Pancreas (tissue), 10 donors: ENCODE measurements at regions not wholly inside any gene's neighbourhood (a gene's known extent, or its start where the extent isn't known, plus 50 kb on each side); places are given as distances from the start of the nearest gene placed in this dataset.

Experiments
- ATAC-seq, 4 donors: fragments of 200-7000 bp; cut with Tn5 transposase; one replicate each; pipeline versions ENCODE4 v1.8.0 to v1.9.1; 2020; ENCODE audit warnings: mild to moderate bottlenecking in 4 of 4, moderate library complexity in 4 of 4
- DNase-seq, 6 donors: peaks; one replicate each; pipeline ENCODE4 v3.0.0-alpha.2; 2020
- FAIRE-seq: peaks from 2 replicates; lab custom pipeline; 2012; peaks lifted over from hg19 to GRCh38; lab: Jason Lieb, UNC
- H3K27ac ChIP-seq, 4 donors: fragments of 200-600 bp; sonication (generic); 1 replicate in 3 of 4; 2 replicates in 1 of 4; pipeline versions ENCODE4 v1.5.0 to v1.8.0; 2020
- H3K27me3 ChIP-seq, 4 donors: fragments of 200-600 bp; one replicate each; pipeline ENCODE4 v1.8.0; 2021
- H3K36me3 ChIP-seq, 3 donors: fragments of 200-600 bp; sonication (generic) in 1 of 3; one replicate each; pipeline versions ENCODE4 v1.5.0 to v1.8.0; 2020 to 2021
- H3K4me1 ChIP-seq, 3 donors: fragments of 200-600 bp; one replicate each; pipeline ENCODE4 v1.8.0; 2021
- H3K4me3 ChIP-seq, 4 donors: fragments of 200-600 bp; sonication (generic) in 2 of 4; one replicate each; pipeline versions ENCODE4 v1.5.0 to v1.8.0; 2020 to 2021
- H3K9me3 ChIP-seq, 4 donors: fragments of 200-600 bp; one replicate each; pipeline ENCODE4 v1.8.0; 2021
- WGBS, 2 donors: extraction: QIAGEN DNeasy Blood & Tissue Kit; methylation state at CpG; one replicate each; pipeline ENCODE4 v1.1.7; 2013; 5-methylcytosine and 5-hydroxymethylcytosine counted together
- intact Hi-C, 3 donors: fragments of 100-400 bp; cut with DNase I; formaldehyde crosslinking; loops; one replicate each; pipeline versions ENCODE4 v1.11.1 to v1.14.2; 2022
- TF ChIP-seq, protein P1 (sequence below), 4 donors: fragments of 200-600 bp; sonication (generic) in 3 of 4; IDR thresholded peaks; one replicate each; pipeline versions ENCODE4 v1.5.0 to v1.8.0; 2021; ENCODE audit warnings: antibody characterized with exemption in 4 of 4
- donor health status: healthy with polysubstance abuse.
- donor health status: DM: no; HTN: no; CAD: no; lungs with moderate emphysema.
- donor health status: DM: no; HTN: no; CAD: no.
- donor health status: control.
- donor health status: control.
- donor health status: Bipolar disorder and iron deficiency.
- donor health status: DM: yes; HTN: yes; CAD: no.
- donor health status: DM: no; HTN: no; CAD: no.
- donor health status: DM: no; HTN: no; CAD: no.
- donor health status: DM: yes; HTN: yes; CAD: no.

DNA sequence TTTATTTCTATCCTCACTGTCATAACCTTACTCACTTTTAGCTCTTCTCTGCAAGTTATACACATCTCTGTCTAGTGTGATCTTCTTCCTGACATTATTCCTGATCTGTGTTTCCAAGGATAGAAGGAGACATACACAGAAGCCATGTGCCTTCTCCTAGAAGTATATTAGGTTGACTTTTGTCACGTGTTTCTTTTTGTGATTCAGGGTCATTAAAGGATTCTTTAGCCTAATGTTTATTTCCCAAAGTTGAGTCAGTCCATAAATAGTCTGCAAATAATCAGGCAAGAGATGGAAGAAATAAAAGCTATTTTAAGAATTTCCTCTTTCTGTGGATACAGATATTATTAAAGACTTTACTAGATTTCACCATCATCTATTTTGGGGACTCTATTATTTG, 214.1 kb upstream of the GOT2 start:
- WGBS, 2 donors: 42 to 59% methylated on average over 1 of the region's 1 CpG
- no peaks in the 10 kb centered on the region for H3K27me3 ChIP-seq
- H3K4me3 ChIP-seq: no peak overlapping the region
- TF ChIP-seq, protein P1, sequence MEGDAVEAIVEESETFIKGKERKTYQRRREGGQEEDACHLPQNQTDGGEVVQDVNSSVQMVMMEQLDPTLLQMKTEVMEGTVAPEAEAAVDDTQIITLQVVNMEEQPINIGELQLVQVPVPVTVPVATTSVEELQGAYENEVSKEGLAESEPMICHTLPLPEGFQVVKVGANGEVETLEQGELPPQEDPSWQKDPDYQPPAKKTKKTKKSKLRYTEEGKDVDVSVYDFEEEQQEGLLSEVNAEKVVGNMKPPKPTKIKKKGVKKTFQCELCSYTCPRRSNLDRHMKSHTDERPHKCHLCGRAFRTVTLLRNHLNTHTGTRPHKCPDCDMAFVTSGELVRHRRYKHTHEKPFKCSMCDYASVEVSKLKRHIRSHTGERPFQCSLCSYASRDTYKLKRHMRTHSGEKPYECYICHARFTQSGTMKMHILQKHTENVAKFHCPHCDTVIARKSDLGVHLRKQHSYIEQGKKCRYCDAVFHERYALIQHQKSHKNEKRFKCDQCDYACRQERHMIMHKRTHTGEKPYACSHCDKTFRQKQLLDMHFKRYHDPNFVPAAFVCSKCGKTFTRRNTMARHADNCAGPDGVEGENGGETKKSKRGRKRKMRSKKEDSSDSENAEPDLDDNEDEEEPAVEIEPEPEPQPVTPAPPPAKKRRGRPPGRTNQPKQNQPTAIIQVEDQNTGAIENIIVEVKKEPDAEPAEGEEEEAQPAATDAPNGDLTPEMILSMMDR (IDR thresholded peaks at IDR 0.05): no peak
- ATAC-seq: no peak
- no peaks in the 10 kb centered on the region for H3K36me3 ChIP-seq
- intact Hi-C loops: no loop called here
- no peaks in the 10 kb centered on the region for H3K9me3 ChIP-seq
- H3K4me1 ChIP-seq: no peaks in the 10 kb centered on the region
- no peak overlapping the region for H3K27ac ChIP-seq
- DNase-seq: no peak
- no peak for FAIRE-seq

DNA sequence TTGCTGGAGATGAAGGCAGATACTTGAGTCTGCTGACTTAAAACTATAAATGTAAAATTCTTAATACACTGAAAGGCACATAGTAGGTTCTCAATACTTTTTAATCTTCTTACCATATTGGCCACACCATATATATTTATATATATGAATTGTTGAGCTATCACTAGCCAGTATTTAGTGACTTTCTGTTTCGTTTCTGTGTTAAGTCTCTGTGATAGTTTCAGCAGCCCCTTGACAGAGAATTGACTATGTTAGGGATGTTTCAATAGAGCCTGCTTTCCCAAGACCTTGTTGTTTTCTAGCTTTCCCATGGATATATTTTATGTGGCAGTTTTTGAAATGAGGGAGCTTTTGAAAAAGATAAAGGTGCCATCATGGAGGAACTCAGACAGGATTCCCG, 206.5 kb upstream of the GOT2 start:
- WGBS, 2 donors: 67 to 68% methylated on average over 2 of the region's 2 CpGs
- H3K4me3 ChIP-seq: no peak overlapping the region
- no peak for FAIRE-seq
- H3K4me1 ChIP-seq: no peaks in the 10 kb centered on the region
- H3K36me3 ChIP-seq: no peaks in the 10 kb centered on the region
- ATAC-seq: no peak
- intact Hi-C loops: no loop called here
- no peak for DNase-seq
- no peak overlapping the region for H3K27ac ChIP-seq
- no peaks in the 10 kb centered on the region for H3K27me3 ChIP-seq
- H3K9me3 ChIP-seq: no peaks in the 10 kb centered on the region
- TF ChIP-seq, protein P1 (IDR thresholded peaks at IDR 0.05): no peak

DNA sequence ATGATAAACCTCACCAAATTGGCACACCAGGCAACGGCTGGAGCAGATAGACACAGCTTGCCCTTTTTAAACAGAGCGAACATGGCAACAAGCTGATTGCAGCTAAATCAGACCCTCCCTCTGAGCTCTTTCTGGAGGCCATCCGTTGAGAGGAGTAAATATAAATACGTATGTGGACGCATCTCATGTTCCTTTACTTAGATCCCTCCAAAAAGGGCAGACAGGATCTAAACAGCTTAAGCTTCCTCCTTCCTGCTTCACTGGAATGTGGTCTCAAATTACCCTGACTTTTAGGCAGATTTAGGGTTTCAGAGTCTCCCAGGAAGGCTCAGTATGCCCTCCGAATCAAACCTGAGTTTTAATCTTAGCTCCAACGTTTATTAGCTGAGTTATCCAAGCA, 204.7 kb upstream of the GOT2 start:
- FAIRE-seq (no peak), DNase-seq (no peak), ATAC-seq (no peak)
- intact Hi-C loops: no loop called here
- TF ChIP-seq, protein P1 (IDR thresholded peaks at IDR 0.05): no peak
- H3K27ac ChIP-seq: no peak overlapping the region
- H3K4me1 ChIP-seq: no peaks in the 10 kb centered on the region
- no peaks in the 10 kb centered on the region for H3K36me3 ChIP-seq
- no peak overlapping the region for H3K4me3 ChIP-seq
- no peaks in the 10 kb centered on the region for H3K27me3 ChIP-seq
- H3K9me3 ChIP-seq: no peaks in the 10 kb centered on the region
- WGBS, 2 donors: 34 to 37% methylated on average over 7 of the region's 7 CpGs

DNA sequence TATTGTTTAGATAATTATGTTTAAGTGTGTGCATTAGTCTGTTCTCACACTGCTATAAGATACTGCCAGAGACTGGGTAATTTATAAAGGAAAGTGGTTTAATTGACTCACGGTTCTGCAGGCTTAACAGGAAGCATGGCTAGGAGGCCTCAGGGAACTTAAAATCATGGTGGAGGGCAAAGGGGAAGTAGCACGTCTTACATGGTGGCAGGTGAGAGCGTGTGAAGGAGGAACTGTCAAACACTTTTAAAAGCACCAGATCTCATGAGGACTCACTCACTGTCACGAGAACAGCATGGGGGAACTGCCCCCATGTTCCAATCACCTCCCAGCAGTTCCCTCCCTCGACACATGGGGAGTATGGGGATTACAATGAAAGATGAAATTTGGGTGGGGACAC, 203.5 kb upstream of the GOT2 start:
- Histone ChIP-seq H3K27me3 (no peaks in the 10 kb centered on the region), H3K36me3 (no peaks in the 10 kb centered on the region), H3K4me3 (no peak overlapping the region), H3K4me1 (no peaks in the 10 kb centered on the region), H3K27ac (no peak overlapping the region), H3K9me3 (no peaks in the 10 kb centered on the region)
- ATAC-seq (no peak), FAIRE-seq (no peak), DNase-seq (no peak)
- TF ChIP-seq, protein P1 (IDR thresholded peaks at IDR 0.05): no peak
- intact Hi-C loops: no loop called here
- 47 to 64% methylated on average over 5 of the region's 5 CpGs for WGBS, 2 donors

DNA sequence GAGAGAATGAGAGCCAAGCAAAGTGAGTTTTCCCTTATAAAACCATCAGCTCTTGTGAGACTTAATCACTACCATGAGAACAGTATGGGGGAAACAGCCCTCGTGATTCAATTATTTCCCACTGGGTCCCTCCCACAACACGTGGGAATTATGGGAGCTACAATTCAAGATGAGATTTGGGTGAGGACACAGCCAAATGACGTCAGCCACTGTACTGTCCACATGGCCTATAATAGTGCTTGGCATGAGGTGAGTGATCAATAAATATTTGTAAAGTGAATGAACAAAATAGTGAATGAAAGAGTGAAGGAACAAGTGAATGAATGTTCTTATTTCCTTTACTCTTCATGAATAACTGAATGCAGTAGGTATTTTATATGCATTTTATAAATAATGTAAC, 199.1 kb upstream of the GOT2 start:
- 46 to 65% methylated on average over 3 of the region's 3 CpGs for WGBS, 2 donors
- no peaks in the 10 kb centered on the region for H3K36me3 ChIP-seq
- no peak overlapping the region for H3K27ac ChIP-seq
- H3K9me3 ChIP-seq: no peaks in the 10 kb centered on the region
- TF ChIP-seq, protein P1 (IDR thresholded peaks at IDR 0.05): no peak
- H3K27me3 ChIP-seq: no peaks in the 10 kb centered on the region
- DNase-seq: no peak
- FAIRE-seq: no peak
- no peak overlapping the region for H3K4me3 ChIP-seq
- no peak for ATAC-seq
- intact Hi-C loops: no loop called here
- H3K4me1 ChIP-seq: no peaks in the 10 kb centered on the region
